Kidney (tissue), 13 donors: ENCODE measurements at regions not wholly inside any gene's neighbourhood (a gene's known extent, or its start where the extent isn't known, plus 50 kb on each side); places are given as distances from the start of the nearest gene placed in this dataset.

Experiments used
- DNase-seq, 5 donors: peaks; one replicate each; pipeline ENCODE4 v3.0.0-alpha.2; 2013 to 2020
- FAIRE-seq: peaks from 2 replicates; lab custom pipeline; 2012; peaks lifted over from hg19 to GRCh38; lab: Jason Lieb, UNC
- H3K27ac ChIP-seq, 2 donors: one replicate each; pipeline ENCODE4 v1.7.0; 2013; ENCODE audit warnings: low read depth in 2 of 2, low read length in 2 of 2, inconsistent platforms in 1 of 2
- H3K27me3 ChIP-seq: one replicate; pipeline ENCODE4 v1.7.1; 2013; ENCODE audit warnings: low read length, inconsistent platforms; ENCODE audit not compliant: control insufficient read depth, insufficient read depth
- H3K36me3 ChIP-seq, 3 donors: one replicate each; pipeline versions ENCODE4 v1.7.0 to v1.7.1; 2013; ENCODE audit warnings: low read length in 3 of 3, control low read depth in 1 of 3, inconsistent platforms in 1 of 3; ENCODE audit not compliant: insufficient read depth in 3 of 3, control insufficient read depth in 2 of 3
- H3K4me1 ChIP-seq, 3 donors: one replicate each; pipeline versions ENCODE4 v1.7.0 to v1.7.1; 2013; ENCODE audit warnings: low read length in 3 of 3, inconsistent platforms in 1 of 3, low read depth in 1 of 3; ENCODE audit not compliant: control insufficient read depth in 2 of 3, insufficient read depth in 2 of 3
- H3K4me3 ChIP-seq, 3 donors: one replicate each; pipeline versions ENCODE4 v1.7.0 to v1.8.1; 2013; ENCODE audit warnings: low read length in 3 of 3, control low read depth in 1 of 3, inconsistent platforms in 1 of 3
- H3K9ac ChIP-seq, 3 donors: one replicate each; pipeline versions ENCODE4 v1.7.0 to v1.7.1; 2013; ENCODE audit warnings: low read length in 3 of 3, control low read depth in 1 of 3, inconsistent platforms in 1 of 3
- H3K9me3 ChIP-seq, 3 donors: one replicate each; pipeline versions ENCODE4 v1.7.0 to v1.7.1; 2013; ENCODE audit warnings: low read length in 3 of 3, control low read depth in 1 of 3, inconsistent platforms in 1 of 3; ENCODE audit not compliant: control insufficient read depth in 2 of 3, insufficient read depth in 1 of 3
- intact Hi-C: fragments of 100-400 bp; cut with DNase I; formaldehyde crosslinking; loops from one replicate; pipeline ENCODE4 v1.11.1; 2022
- TF ChIP-seq, protein P1 (sequence below): IDR thresholded peaks from 3 replicates; pipeline ENCODE4 v1.5.1; 2012; ENCODE audit warnings: mild to moderate bottlenecking, moderate library complexity, borderline replicate concordance; ENCODE audit not compliant: insufficient read depth; ENCODE audit errors: extremely low read depth
- donor health status: control.
- donor health status: control.
- donor health status: control.
- donor health status: control.
- donor health status: control.
- donor health status: DM: yes; HTN: yes; CAD: no.
- donor health status: Normal renal cell carcinoma (clear cell type).

- intact Hi-C loops: no loop called here
- Histone ChIP-seq H3K4me1 (no peaks in the 10 kb centered on the region), H3K9me3 (no peaks in the 10 kb centered on the region), H3K9ac (no peak overlapping the region), H3K27me3 (no peaks in the 10 kb centered on the region), H3K36me3 (no peaks in the 10 kb centered on the region), H3K4me3 (no peak overlapping the region), H3K27ac (no peak overlapping the region)
- TF ChIP-seq, protein P1, sequence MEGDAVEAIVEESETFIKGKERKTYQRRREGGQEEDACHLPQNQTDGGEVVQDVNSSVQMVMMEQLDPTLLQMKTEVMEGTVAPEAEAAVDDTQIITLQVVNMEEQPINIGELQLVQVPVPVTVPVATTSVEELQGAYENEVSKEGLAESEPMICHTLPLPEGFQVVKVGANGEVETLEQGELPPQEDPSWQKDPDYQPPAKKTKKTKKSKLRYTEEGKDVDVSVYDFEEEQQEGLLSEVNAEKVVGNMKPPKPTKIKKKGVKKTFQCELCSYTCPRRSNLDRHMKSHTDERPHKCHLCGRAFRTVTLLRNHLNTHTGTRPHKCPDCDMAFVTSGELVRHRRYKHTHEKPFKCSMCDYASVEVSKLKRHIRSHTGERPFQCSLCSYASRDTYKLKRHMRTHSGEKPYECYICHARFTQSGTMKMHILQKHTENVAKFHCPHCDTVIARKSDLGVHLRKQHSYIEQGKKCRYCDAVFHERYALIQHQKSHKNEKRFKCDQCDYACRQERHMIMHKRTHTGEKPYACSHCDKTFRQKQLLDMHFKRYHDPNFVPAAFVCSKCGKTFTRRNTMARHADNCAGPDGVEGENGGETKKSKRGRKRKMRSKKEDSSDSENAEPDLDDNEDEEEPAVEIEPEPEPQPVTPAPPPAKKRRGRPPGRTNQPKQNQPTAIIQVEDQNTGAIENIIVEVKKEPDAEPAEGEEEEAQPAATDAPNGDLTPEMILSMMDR: no peak
- DNase-seq (no peak), FAIRE-seq (no peak)
These were observed 566.0 kb upstream of the CDH18 start for GRCh38 chr5:20554001-20554400.

- H3K4me1 ChIP-seq: no peaks in the 10 kb centered on the region
- no peak overlapping the region for H3K9ac ChIP-seq
- peaks cover 0 to 5% (median 0%) of the 10 kb centered on the region in 3 donors for H3K9me3 ChIP-seq
- DNase-seq (no peak), FAIRE-seq (no peak)
- intact Hi-C loops: no loop called here
- no peaks in the 10 kb centered on the region for H3K27me3 ChIP-seq
- no peaks in the 10 kb centered on the region for H3K36me3 ChIP-seq
- no peak overlapping the region for H3K4me3 ChIP-seq
- H3K27ac ChIP-seq: no peak overlapping the region
- TF ChIP-seq, protein P1: no peak
These were observed 550.1 kb upstream of the CDH18 start for GRCh38 chr5:20537911-20538703.

DNA sequence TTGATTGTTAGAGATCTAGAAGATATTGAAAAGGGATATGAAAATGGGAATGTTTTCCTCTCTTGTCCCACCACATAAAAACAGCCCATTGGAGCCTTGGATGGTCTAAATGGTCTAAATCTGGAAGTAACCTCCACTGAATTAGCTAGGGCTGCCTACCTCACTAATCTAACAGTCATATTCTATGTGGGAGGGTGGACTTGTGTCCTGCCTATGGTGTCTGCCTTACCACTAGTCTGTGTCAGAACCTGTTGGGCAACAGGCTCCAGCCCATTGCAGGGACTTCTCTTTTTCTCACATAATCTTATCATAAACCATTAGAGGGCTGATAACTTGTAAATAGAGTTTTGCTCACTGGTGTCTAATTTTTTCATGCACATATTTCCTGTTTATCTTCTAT lies 548.8 kb upstream of the CDH18 start:
- FAIRE-seq (no peak), DNase-seq (no peak)
- Histone ChIP-seq H3K9me3 (peaks cover 0 to 5% (median 0%) of the 10 kb centered on the region in 3 donors), H3K4me3 (no peak overlapping the region), H3K36me3 (no peaks in the 10 kb centered on the region), H3K4me1 (no peaks in the 10 kb centered on the region), H3K9ac (no peak overlapping the region), H3K27ac (no peak overlapping the region), H3K27me3 (no peaks in the 10 kb centered on the region)
- intact Hi-C loops: no loop called here
- TF ChIP-seq, protein P1: no peak
